A549 (cell line): ENCODE measurements at regions not wholly inside any gene's neighbourhood (a gene's known extent, or its start where the extent isn't known, plus 50 kb on each side); places are given as distances from the start of the nearest gene placed in this dataset.

Source experiments
- POLR2A ChIP-seq: IDR thresholded peaks from 2 replicates; pipeline ENCODE4 v1.6.1; 2012; ENCODE audit warnings: mild to moderate bottlenecking, low read length
- SREBF2 ChIP-seq: fragments of 450-650 bp; IDR thresholded peaks from 2 replicates; pipeline ENCODE4 v1.6.1; 2014; ENCODE audit warnings: mild to moderate bottlenecking, moderate library complexity
- TF ChIP-seq, protein P1 (sequence below): fragments of 150-350 bp; IDR thresholded peaks from 2 replicates; pipeline ENCODE4 v1.6.1; 2014; ENCODE audit warnings: low read depth, mild to moderate bottlenecking, low read length
- TF ChIP-seq, protein P2 (sequence below): fragments of >200 bp; sonication (Bioruptor Twin); formaldehyde crosslinking; IDR thresholded peaks from 3 replicates; pipeline ENCODE4 v1.5.1; 2016

DNA sequence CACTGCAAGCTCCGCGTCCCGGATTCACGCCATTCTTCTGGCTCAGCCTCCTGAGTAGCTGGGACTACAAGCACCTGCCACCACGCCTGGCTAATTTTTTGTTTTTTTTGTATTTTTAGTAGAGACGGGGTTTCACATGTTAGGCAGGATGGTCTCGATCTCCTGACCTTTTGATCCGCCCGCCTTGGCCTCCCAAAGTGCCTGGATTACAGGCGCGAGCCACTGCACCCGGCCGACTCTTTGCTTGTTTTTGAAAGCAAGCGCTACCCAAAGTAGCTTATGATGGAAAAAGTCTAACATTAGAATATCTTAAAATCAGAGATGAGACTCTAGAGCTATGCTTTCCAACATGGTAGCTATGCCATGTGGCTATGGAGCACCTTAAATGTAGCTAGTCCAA, 585.5 kb upstream of the ITGA1 start:
- TF ChIP-seq SREBF2 (no peak), POLR2A (no peak)
- TF ChIP-seq, protein P1, sequence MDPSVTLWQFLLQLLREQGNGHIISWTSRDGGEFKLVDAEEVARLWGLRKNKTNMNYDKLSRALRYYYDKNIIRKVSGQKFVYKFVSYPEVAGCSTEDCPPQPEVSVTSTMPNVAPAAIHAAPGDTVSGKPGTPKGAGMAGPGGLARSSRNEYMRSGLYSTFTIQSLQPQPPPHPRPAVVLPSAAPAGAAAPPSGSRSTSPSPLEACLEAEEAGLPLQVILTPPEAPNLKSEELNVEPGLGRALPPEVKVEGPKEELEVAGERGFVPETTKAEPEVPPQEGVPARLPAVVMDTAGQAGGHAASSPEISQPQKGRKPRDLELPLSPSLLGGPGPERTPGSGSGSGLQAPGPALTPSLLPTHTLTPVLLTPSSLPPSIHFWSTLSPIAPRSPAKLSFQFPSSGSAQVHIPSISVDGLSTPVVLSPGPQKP = no peak
- TF ChIP-seq, protein P2, sequence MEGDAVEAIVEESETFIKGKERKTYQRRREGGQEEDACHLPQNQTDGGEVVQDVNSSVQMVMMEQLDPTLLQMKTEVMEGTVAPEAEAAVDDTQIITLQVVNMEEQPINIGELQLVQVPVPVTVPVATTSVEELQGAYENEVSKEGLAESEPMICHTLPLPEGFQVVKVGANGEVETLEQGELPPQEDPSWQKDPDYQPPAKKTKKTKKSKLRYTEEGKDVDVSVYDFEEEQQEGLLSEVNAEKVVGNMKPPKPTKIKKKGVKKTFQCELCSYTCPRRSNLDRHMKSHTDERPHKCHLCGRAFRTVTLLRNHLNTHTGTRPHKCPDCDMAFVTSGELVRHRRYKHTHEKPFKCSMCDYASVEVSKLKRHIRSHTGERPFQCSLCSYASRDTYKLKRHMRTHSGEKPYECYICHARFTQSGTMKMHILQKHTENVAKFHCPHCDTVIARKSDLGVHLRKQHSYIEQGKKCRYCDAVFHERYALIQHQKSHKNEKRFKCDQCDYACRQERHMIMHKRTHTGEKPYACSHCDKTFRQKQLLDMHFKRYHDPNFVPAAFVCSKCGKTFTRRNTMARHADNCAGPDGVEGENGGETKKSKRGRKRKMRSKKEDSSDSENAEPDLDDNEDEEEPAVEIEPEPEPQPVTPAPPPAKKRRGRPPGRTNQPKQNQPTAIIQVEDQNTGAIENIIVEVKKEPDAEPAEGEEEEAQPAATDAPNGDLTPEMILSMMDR = no peak
